GM21786 (cell line): ENCODE measurements at regions not wholly inside any gene's neighbourhood (a gene's known extent, or its start where the extent isn't known, plus 50 kb on each side); places are given as distances from the start of the nearest gene placed in this dataset.

ENCODE experiments used
- ATAC-seq: cut with Tn5 transposase; IDR thresholded peaks from one replicate; pipeline ENCODE4 v1.9.1; 2021; ENCODE audit not compliant: unreplicated experiment

GRCh38 chr2:217030081-217030480 is 170.2 kb upstream of the TNP1 start:
- ATAC-seq, result no peak

GRCh38 chr2:217028128-217028527 is 168.3 kb upstream of the TNP1 start:
- ATAC-seq, result no peak

DNA sequence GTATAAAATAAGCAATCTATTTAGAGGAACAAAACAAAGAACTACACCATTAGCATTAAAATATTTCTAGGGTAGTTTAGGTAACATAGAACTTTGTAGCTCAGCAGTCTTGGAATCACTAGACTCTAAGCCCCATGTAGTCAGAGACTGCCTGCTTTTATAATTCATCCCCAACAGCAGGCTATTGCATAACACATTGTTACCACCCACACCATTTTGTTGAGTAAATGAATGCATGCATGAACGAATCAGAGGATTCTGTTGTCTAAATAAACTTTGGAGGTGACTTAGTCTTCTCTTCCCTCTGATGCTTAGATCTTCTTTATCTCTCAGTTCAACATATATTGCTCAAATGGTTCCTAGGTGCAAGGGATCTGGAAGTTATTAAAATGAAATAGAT is 167.6 kb upstream of the TNP1 start:
- ATAC-seq, result no peak

DNA sequence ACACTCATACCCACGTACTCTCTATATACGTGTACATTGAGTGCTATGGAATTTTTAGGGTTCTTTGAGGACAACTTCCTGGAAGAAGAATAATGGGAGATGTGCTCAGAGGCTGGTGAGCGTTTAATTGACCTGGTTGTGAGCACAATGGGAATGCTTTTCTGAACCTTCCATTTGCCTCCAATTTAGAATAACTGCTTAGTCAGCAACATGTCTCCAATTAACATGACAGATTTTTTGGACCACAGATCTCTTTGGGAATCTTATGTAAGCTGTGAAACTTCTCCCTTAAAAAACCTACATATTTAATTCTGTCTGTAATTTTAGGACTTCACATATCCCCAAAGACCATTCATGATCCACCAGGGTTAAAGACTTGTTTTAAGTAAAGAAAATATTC is 166.7 kb upstream of the TNP1 start:
- ATAC-seq, result no peak

DNA sequence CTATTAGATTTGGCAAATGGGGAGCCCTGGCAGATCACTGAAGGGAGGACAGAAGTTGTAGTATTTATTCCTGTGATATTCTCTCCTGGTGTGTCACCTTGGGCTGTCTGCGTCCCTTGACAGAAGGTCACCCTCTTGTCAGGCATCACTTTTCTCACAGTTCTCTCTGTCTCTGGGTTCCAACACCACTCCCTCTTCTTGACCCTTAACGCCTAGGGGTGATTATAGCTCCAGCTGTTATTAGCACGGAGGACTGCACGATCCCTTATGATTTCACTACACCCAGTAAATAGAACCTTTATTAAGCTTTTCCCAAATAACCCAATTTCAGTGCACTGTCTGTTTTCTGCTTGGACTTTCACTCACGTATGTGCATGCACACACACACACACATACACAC is 166.3 kb upstream of the TNP1 start:
- ATAC-seq, result no peak

- ATAC-seq, result no peak
Observed at GRCh38 chr2:217023611-217024010, 163.7 kb upstream of the TNP1 start.

DNA sequence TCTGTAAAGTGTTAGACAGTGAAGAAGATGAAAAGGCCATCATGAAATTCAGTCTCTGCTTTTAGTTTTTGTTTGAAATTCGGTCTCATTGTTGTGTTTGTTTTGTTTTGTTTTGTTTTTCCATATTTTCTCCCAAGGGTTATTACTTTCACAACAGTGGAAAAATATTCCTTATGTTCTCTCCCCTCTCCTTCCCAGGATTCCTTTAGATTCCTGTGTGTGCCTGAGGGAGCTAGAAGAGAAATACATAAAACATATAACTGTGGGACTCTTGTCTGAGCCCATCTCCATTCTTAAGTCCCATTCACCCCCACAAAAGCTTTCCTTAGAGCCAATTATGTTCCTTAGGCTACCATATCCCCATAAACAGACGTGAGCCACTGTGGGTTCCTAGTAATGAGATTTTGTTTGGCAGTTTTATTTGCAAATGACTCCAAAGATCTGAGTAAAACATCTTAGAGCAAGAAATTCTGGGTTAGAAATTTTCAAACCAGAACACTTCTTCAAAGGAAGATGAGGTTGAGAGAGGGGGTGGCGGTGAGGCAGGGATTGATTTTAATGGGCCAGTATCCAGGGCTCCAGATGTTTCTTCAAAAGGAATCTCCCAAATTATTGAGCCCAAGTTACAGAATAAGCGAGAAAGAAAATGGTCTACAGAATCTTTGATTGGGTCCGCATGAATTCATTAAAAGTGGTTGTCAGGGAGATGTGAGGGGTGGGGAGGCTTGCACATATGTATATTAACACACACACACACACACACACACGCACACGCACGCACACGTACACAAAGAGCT is 157.8 kb upstream of the TNP1 start:
- no peak for ATAC-seq

- ATAC-seq, result no peak
Observed at GRCh38 chr2:217016796-217017419, 157.0 kb upstream of the TNP1 start.

DNA sequence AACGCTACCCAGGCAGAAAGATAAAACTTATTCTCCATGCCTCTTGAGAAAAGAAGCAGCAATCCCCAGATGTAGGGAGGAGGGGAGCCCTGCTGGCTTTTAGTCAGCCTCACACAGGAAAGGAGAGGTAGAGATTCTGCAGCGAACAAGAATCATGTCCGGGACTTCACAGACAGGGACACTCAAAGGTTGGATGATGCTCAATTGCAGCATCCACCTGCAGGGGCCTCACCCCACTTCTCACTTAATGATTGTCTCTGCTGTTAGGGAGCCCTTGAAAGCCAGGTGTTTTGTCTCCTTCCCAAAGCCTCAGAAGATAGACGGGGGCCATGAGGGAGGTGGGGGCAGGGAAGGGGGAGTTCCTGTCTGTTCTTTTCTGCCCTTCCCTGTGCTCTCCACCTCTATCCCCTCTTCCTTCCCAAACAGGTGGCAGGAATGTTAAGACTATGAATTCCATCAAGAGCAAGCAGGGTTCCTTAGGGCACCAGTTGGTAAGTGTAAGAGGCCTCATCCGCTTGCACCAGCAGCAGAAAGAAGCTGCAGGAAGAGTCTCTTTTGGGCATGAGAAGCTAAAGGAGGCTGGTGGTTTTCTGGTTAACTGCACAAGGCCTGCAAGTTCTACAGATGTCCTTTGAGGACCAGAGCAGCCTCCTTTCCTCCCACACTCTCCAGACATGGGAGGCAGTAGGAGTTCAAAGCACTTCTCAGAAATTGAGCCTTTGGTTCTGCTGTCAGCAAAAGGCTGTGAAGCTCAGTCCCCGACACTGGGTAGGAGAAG is 154.7 kb upstream of the TNP1 start:
- ATAC-seq, result no peak

DNA sequence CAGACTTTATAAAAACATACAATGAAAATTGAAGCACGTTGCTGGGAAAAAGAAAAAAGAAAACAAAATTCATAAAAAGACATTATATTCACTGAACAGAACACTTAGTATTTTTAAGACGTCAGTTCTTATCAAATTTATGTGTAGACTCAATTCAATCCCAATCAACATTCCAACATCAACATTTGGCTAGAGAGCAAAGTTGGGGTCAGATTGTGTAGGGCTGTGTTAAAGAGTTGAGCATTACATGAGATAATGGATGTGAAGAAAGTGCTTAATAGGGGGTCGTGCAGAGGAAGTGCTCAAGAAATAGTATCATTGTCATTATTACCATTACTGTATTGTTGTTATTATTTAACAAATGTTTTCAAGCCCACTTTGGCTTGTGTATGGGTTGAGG is 154.1 kb upstream of the TNP1 start:
- ATAC-seq, result no peak

DNA sequence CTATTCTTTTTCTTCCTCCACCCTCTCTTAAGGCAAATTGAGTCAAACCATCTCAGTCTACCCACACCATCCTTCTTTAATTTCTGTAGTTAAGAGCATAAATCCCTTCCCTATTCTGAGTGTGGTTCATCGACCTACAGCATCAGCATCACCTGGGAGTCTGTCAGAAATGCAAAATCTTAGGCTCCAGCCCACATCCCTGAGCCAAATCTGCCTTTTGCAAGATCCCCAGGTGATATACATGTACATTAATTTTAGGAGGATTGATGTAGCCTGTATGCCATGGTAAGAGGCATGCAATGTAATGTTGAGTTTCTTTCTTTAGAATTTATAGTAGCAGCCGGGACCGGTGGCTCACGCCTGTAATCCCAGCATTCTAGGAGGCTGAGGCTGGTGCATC is 151.7 kb upstream of the TNP1 start:
- ATAC-seq, result no peak

- no peak for ATAC-seq
Observed at GRCh38 chr2:217010173-217010572, 150.3 kb upstream of the TNP1 start.

DNA sequence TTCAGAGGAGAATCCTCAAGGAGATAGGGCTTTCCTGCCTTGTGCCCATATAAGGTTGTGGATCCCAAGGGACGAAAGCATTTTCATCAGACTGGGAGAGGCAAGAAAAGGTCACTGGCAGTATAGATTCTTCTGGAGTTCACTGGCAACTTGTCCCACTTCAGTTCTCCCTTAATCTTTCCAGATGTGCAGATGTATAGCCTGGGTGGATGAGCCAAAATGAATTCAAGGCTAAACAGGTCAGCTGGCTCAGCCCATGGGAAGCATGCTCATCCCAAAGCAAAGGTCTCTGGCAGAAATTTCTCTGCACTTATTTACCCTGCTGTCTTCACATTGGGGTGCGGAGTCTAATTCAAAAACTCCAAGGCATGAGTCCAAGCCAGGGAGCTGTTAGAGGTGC is 148.9 kb upstream of the TNP1 start:
- ATAC-seq, result no peak

GRCh38 chr2:217006217-217006616 is 146.4 kb upstream of the TNP1 start:
- no peak for ATAC-seq

GRCh38 chr2:217004656-217005055 is 144.8 kb upstream of the TNP1 start:
- no peak for ATAC-seq

GRCh38 chr2:217001740-217002139 is 141.9 kb upstream of the TNP1 start:
- ATAC-seq, result no peak

- ATAC-seq, result no peak
Observed at GRCh38 chr2:217000406-217000805, 140.5 kb upstream of the TNP1 start.

DNA sequence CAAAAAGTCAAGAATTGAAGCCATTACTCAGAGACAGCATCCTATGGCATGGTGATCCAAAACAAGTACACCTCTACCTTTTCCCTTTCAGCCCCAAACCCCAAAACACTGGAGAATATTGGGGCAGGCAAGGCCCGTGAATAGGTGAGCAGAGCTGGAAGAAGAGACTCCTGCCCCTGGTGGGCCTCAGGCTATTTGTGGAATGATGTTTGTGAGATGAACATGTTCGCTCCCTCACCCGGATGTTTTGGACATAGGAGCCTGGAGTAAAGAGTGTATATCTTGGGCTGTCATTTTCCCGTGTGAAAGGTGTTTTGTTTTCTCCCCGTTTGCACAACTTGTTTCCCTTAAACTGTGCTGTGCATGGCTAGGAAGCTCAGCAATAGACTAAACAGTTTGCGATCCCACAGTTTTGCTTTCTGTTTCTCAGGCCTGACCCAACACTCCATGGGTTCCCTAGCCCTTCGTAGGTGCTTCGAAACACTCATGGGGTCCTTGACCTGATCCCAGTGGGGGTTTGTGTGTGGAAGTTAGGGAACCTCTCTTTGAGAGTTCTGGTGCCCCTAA is 136.5 kb upstream of the TNP1 start:
- no peak for ATAC-seq

- ATAC-seq, result no peak
Observed at GRCh38 chr2:216994353-216994854, 134.5 kb upstream of the TNP1 start.

- ATAC-seq, result no peak
Observed at GRCh38 chr2:216992056-216992675, 132.3 kb upstream of the TNP1 start.

DNA sequence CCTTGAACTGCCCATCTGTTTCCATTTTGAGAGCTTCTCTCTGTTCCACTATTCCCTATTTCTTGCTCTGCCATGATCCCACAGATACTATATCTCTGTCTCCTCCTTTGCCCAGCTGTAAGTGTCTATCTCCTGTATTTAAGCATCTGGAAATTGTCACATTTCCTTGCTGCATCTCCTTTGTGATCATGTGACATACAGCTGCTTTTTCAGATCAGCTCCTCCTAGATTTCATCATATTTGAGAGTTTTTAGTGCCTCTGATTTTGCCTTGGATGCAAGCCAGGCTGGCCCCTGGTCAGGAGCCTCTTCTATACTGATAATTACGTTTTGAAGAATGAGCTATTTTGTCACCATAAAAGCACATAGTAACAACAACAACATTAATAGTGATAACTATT is 131.7 kb upstream of the TNP1 start:
- ATAC-seq, result no peak
